Immature natural killer cell (primary cell): ENCODE measurements at regions not wholly inside any gene's neighbourhood (a gene's known extent, or its start where the extent isn't known, plus 50 kb on each side); places are given as distances from the start of the nearest gene placed in this dataset.
"Not testable (repeated sequence)": the region's sequence is repeated elsewhere in the genome, so short reads cannot be mapped to it uniquely, and the experiment has no call there.

Source experiments
- DNase-seq, 3 donors: peaks; one replicate each; pipeline ENCODE4 v3.0.0; 2022; ENCODE audit warnings: mixed read lengths in 1 of 3
- H3K27ac Mint-ChIP-seq, 6 donors: one replicate each; pipeline ENCODE4 v1.8.0; 2020; ENCODE audit warnings: mixed read lengths in 6 of 6, mild to moderate bottlenecking in 5 of 6, inconsistent platforms in 4 of 6, moderate library complexity in 3 of 6
- H3K27me3 Mint-ChIP-seq, 3 donors: one replicate each; pipeline ENCODE4 v1.8.0; 2020 to 2021; ENCODE audit warnings: low read depth in 3 of 3, mild to moderate bottlenecking in 3 of 3, mixed read lengths in 3 of 3, moderate library complexity in 3 of 3, inconsistent platforms in 1 of 3
- H3K36me3 Mint-ChIP-seq, 3 donors: one replicate each; pipeline ENCODE4 v1.8.0; 2020; ENCODE audit warnings: mixed read lengths in 3 of 3, inconsistent platforms in 2 of 3, mild to moderate bottlenecking in 2 of 3
- H3K4me1 Mint-ChIP-seq, 2 donors: one replicate each; pipeline ENCODE4 v1.8.0; 2020; ENCODE audit warnings: inconsistent platforms in 2 of 2, mild to moderate bottlenecking in 2 of 2, mixed read lengths in 2 of 2, moderate library complexity in 1 of 2
- H3K4me3 Mint-ChIP-seq, 5 donors: one replicate each; pipeline ENCODE4 v1.8.0; 2020; ENCODE audit warnings: mild to moderate bottlenecking in 5 of 5, mixed read lengths in 5 of 5, inconsistent platforms in 3 of 5, moderate library complexity in 3 of 5
- H3K9me3 Mint-ChIP-seq, 6 donors: one replicate each; pipeline ENCODE4 v1.8.0; 2020; ENCODE audit warnings: mild to moderate bottlenecking in 6 of 6, mixed read lengths in 6 of 6, inconsistent platforms in 4 of 6, moderate library complexity in 3 of 6

- Mint-ChIP-seq H3K4me1 (no peaks in the 10 kb centered on the region), H3K27me3 (peaks cover 1 to 4% (median 2%) of the 10 kb centered on the region in 3 donors), H3K9me3 (peaks cover 0 to 2% (median 0%) of the 10 kb centered on the region in 6 donors), H3K27ac (no peak overlapping the region), H3K36me3 (no peaks in the 10 kb centered on the region), H3K4me3 (no peak overlapping the region)
- DNase-seq: no peak
Observed at GRCh38 chr7:96770758-96771157, 61.1 kb upstream of the SEM1 start.

GRCh38 chr7:96772139-96772694, 62.6 kb upstream of the SEM1 start:
- Mint-ChIP-seq H3K36me3 (no peaks in the 10 kb centered on the region), H3K27me3 (peaks cover 2 to 4% (median 2%) of the 10 kb centered on the region in 3 donors), H3K4me3 (no peak overlapping the region), H3K9me3 (peaks cover 0 to 1% (median 0%) of the 10 kb centered on the region in 6 donors), H3K27ac (no peak overlapping the region), H3K4me1 (no peaks in the 10 kb centered on the region)
- DNase-seq: no peak

DNA sequence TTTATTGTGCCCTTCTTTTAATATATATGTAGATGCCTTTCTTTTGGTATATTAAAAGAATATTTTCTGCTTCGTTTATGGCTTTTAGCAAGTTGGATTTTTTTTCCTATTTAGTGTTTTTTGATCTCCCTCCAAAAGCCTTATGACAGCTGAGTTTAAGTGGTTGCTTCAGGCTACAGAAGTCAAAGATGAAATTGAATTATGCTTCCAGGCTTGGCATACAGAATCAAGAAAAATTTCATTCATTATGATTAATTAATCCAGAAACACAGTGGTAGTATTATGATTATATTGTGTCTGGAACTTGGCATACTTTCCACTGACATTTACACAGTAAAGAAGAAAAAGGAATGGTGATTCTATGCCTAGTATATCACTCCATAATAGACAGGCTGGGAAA, 63.8 kb upstream of the SEM1 start:
- H3K4me1 Mint-ChIP-seq: no peaks in the 10 kb centered on the region
- no peaks in the 10 kb centered on the region for H3K9me3 Mint-ChIP-seq
- H3K36me3 Mint-ChIP-seq: no peaks in the 10 kb centered on the region
- no peak overlapping the region for H3K4me3 Mint-ChIP-seq
- H3K27ac Mint-ChIP-seq: no peak overlapping the region
- H3K27me3 Mint-ChIP-seq: peaks cover 2 to 4% (median 2%) of the 10 kb centered on the region in 3 donors
- no peak for DNase-seq

GRCh38 chr7:96774358-96774757, 64.7 kb upstream of the SEM1 start:
- no peak overlapping the region for H3K4me3 Mint-ChIP-seq
- H3K27me3 Mint-ChIP-seq: peaks cover 2 to 5% (median 2%) of the 10 kb centered on the region in 3 donors
- no peak overlapping the region for H3K27ac Mint-ChIP-seq
- H3K4me1 Mint-ChIP-seq: no peaks in the 10 kb centered on the region
- no peak for DNase-seq
- H3K9me3 Mint-ChIP-seq: no peaks in the 10 kb centered on the region
- H3K36me3 Mint-ChIP-seq: no peaks in the 10 kb centered on the region

GRCh38 chr7:96775046-96775445, 65.4 kb upstream of the SEM1 start:
- Mint-ChIP-seq H3K27me3 (peaks cover 2 to 6% (median 5%) of the 10 kb centered on the region in 3 donors), H3K27ac (no peak overlapping the region), H3K9me3 (no peaks in the 10 kb centered on the region)

DNA sequence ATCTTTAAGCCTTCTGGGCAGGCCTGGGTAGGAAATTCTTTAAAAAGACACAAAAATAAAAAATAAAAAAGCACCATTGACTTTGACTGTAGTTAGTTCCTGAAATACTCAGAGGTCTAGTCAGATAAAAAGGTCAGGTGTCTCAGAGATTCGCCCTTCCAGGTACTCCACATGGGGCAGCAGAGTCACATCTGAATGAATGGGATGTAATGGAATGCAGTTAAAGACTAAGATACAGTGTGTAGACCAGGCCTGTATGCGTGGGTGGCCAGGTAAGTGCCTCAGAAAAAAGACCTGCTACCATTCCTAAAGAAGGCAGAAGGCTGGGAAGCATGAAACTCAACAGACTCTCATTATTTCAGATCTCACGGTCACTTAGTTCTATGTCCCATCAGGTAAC, 68.6 kb upstream of the SEM1 start:
- Mint-ChIP-seq H3K27ac (no peak overlapping the region), H3K36me3 (no peaks in the 10 kb centered on the region), H3K27me3 (peaks cover 2 to 5% (median 3%) of the 10 kb centered on the region in 3 donors), H3K4me3 (no peak overlapping the region), H3K4me1 (peaks cover 5 to 7% of the 10 kb centered on the region in 2 donors), H3K9me3 (no peaks in the 10 kb centered on the region)
- no peak for DNase-seq

More at GRCh38 chr7:96775046-96775445, 65.4 kb upstream of the SEM1 start:
- Mint-ChIP-seq H3K4me1 (no peaks in the 10 kb centered on the region), H3K4me3 (no peak overlapping the region), H3K36me3 (no peaks in the 10 kb centered on the region)
- DNase-seq: no peak

GRCh38 chr7:96781919-96782318, 72.3 kb upstream of the SEM1 start:
- no peaks in the 10 kb centered on the region for H3K9me3 Mint-ChIP-seq
- H3K4me3 Mint-ChIP-seq: no peak overlapping the region
- peaks cover 2 to 4% (median 3%) of the 10 kb centered on the region in 3 donors for H3K27me3 Mint-ChIP-seq
- DNase-seq: no peak
- H3K36me3 Mint-ChIP-seq: no peaks in the 10 kb centered on the region
- H3K27ac Mint-ChIP-seq: no peak overlapping the region
- peaks cover 5 to 7% of the 10 kb centered on the region in 2 donors for H3K4me1 Mint-ChIP-seq

- H3K27me3 Mint-ChIP-seq, H3K27ac Mint-ChIP-seq, DNase-seq, H3K9me3 Mint-ChIP-seq, H3K4me1 Mint-ChIP-seq, H3K36me3 Mint-ChIP-seq, H3K4me3 Mint-ChIP-seq: not testable (repeated sequence)
Observed at GRCh38 chr7:96782686-96783298, 73.1 kb upstream of the SEM1 start.

GRCh38 chr7:96784597-96784996, 75.0 kb upstream of the SEM1 start:
- no peak overlapping the region for H3K4me3 Mint-ChIP-seq
- peaks cover 5 to 7% of the 10 kb centered on the region in 2 donors for H3K4me1 Mint-ChIP-seq
- H3K27me3 Mint-ChIP-seq: peaks cover 0 to 4% (median 2%) of the 10 kb centered on the region in 3 donors
- DNase-seq: no peak
- H3K36me3 Mint-ChIP-seq: no peaks in the 10 kb centered on the region
- H3K27ac Mint-ChIP-seq: no peak overlapping the region
- no peaks in the 10 kb centered on the region for H3K9me3 Mint-ChIP-seq

- Mint-ChIP-seq H3K9me3 (no peaks in the 10 kb centered on the region), H3K36me3 (no peaks in the 10 kb centered on the region), H3K4me1 (peaks cover 5 to 7% of the 10 kb centered on the region in 2 donors), H3K4me3 (no peak overlapping the region), H3K27me3 (peaks cover 0 to 4% (median 0%) of the 10 kb centered on the region in 3 donors), H3K27ac (no peak overlapping the region)
- DNase-seq: no peak
Observed at GRCh38 chr7:96786261-96786997, 76.8 kb upstream of the SEM1 start.

DNA sequence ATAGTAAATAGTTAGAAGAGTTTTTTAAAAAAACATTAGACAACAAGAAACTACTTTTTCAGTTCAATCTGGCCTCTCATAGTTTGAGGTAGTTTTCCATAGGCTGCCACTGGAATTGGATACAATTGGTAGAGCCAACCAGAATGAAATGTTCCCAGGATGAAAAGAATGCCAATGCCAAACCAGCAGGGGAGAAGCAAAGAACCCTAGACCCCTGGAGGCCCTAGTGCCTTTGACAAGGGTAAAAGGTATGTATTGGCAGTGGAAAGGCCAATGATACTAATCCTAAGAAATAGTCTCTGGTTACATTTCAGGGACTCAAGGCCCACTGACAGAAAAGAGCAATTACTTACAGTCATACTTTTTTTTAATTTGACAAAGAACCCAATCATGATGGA, 77.4 kb upstream of the SEM1 start:
- Mint-ChIP-seq H3K27me3 (peaks cover 0 to 4% (median 2%) of the 10 kb centered on the region in 3 donors), H3K4me1 (peaks cover 2 to 3% of the 10 kb centered on the region in 2 donors), H3K36me3 (no peaks in the 10 kb centered on the region), H3K27ac (no peak overlapping the region), H3K9me3 (no peaks in the 10 kb centered on the region), H3K4me3 (no peak overlapping the region)
- DNase-seq: no peak

DNA sequence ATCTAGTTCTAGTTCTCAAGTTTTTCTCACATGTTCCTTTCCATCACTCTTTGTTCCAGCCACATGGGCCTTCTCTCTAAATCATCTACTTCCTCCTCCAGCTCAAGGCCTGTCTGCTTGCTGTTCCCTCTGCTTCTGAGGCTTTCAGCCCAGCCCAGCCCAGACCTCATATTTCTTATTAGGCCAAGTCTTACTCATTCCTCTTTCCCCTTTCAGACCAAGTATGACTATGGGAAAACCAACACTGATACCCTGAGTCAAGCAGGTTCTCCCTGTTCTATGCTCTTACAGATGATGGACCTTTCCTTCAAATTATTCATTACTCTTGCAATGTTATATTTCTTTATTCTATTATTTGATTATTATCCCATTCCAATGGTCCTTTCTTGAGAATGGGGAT, 80.3 kb upstream of the SEM1 start:
- DNase-seq: no peak
- Mint-ChIP-seq H3K4me1 (no peaks in the 10 kb centered on the region), H3K27ac (no peak overlapping the region), H3K9me3 (no peaks in the 10 kb centered on the region), H3K4me3 (no peak overlapping the region), H3K36me3 (no peaks in the 10 kb centered on the region), H3K27me3 (peaks cover 0 to 10% (median 4%) of the 10 kb centered on the region in 3 donors)

GRCh38 chr7:96792115-96792514, 82.5 kb upstream of the SEM1 start:
- H3K36me3 Mint-ChIP-seq: no peaks in the 10 kb centered on the region
- no peak overlapping the region for H3K4me3 Mint-ChIP-seq
- H3K27ac Mint-ChIP-seq: no peak overlapping the region
- DNase-seq: no peak
- peaks cover 0 to 10% (median 0%) of the 10 kb centered on the region in 3 donors for H3K27me3 Mint-ChIP-seq
- H3K4me1 Mint-ChIP-seq: no peaks in the 10 kb centered on the region
- no peaks in the 10 kb centered on the region for H3K9me3 Mint-ChIP-seq

DNA sequence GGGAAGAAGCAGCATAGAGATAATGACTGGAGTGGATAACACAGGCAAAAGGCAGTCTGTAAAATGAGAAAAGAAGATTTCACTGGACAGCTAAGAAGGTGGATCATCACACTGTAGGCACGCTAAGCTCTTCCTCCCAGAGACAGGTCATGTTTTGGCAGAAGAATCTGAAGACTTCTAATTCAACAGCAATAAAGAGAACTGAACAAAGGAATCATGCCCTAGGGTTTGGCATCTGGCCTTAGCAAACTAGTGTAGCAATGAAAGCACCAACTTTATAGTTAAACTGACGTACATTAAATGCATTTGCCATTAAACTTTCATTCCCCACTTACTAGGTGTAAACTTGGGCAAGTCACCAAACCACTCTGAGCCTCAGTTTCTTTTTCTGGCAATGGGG, 84.4 kb upstream of the SEM1 start:
- H3K27me3 Mint-ChIP-seq: peaks cover 2 to 13% (median 4%) of the 10 kb centered on the region in 3 donors
- H3K4me1 Mint-ChIP-seq: no peaks in the 10 kb centered on the region
- no peaks in the 10 kb centered on the region for H3K36me3 Mint-ChIP-seq
- H3K4me3 Mint-ChIP-seq: no peak overlapping the region
- no peaks in the 10 kb centered on the region for H3K9me3 Mint-ChIP-seq
- no peak overlapping the region for H3K27ac Mint-ChIP-seq
- no peak for DNase-seq
